Activated CD4-positive, alpha-beta T cell treated with anti-CD3 and anti-CD28 coated beads, Interleukin-2, amount 10 ng/mL, durations not matched to agents 24 days and 14 days (primary cell): ENCODE measurements at regions not wholly inside any gene's neighbourhood (a gene's known extent, or its start where the extent isn't known, plus 50 kb on each side); places are given as distances from the start of the nearest gene placed in this dataset.

Source experiments
- DNase-seq: peaks from one replicate; pipeline ENCODE4 v3.0.0; 2022
- H3K27ac Mint-ChIP-seq: one replicate; pipeline ENCODE4 v1.8.0; 2022; ENCODE audit warnings: mild to moderate bottlenecking, mixed read lengths
- H3K27me3 Mint-ChIP-seq: one replicate; pipeline ENCODE4 v1.8.0; 2022; ENCODE audit warnings: mixed read lengths
- H3K36me3 Mint-ChIP-seq: one replicate; pipeline ENCODE4 v1.8.0; 2022; ENCODE audit warnings: low read depth, mild to moderate bottlenecking, mixed read lengths
- H3K4me1 Mint-ChIP-seq: one replicate; pipeline ENCODE4 v1.8.0; 2021; ENCODE audit warnings: mixed read lengths
- H3K4me3 Mint-ChIP-seq: one replicate; pipeline ENCODE4 v1.8.0; 2022; ENCODE audit warnings: mild to moderate bottlenecking, moderate library complexity, mixed read lengths
- H3K9me3 Mint-ChIP-seq: one replicate; pipeline ENCODE4 v1.8.0; 2021; ENCODE audit warnings: mixed read lengths
- intact Hi-C: fragments of 100-400 bp; cut with micrococcal nuclease; formaldehyde crosslinking; loops from one replicate; pipeline ENCODE4 v1.15.1; 2023

DNA sequence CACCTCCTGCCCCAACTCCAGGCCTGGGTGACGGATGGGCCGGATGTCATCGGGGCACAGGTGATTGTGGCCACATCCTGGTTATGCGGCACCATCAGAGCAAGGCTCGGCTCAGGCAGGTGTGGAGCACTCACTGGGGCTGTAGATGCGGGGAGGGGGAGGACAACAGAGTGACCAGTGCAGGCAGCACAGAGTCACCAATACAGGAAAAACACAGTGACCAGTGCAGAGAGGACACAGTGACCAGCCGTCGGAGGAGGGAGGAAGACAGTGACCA, 209.1 kb downstream of the BRD1 start:
- Mint-ChIP-seq H3K27ac (no peak overlapping the region), H3K4me3 (no peak overlapping the region), H3K27me3 (no peaks in the 10 kb centered on the region), H3K9me3 (no peaks in the 10 kb centered on the region), H3K36me3 (peaks cover 9% of the 10 kb centered on the region), H3K4me1 (no peaks in the 10 kb centered on the region)
- DNase-seq = no peak
- intact Hi-C loops = no loop called here

DNA sequence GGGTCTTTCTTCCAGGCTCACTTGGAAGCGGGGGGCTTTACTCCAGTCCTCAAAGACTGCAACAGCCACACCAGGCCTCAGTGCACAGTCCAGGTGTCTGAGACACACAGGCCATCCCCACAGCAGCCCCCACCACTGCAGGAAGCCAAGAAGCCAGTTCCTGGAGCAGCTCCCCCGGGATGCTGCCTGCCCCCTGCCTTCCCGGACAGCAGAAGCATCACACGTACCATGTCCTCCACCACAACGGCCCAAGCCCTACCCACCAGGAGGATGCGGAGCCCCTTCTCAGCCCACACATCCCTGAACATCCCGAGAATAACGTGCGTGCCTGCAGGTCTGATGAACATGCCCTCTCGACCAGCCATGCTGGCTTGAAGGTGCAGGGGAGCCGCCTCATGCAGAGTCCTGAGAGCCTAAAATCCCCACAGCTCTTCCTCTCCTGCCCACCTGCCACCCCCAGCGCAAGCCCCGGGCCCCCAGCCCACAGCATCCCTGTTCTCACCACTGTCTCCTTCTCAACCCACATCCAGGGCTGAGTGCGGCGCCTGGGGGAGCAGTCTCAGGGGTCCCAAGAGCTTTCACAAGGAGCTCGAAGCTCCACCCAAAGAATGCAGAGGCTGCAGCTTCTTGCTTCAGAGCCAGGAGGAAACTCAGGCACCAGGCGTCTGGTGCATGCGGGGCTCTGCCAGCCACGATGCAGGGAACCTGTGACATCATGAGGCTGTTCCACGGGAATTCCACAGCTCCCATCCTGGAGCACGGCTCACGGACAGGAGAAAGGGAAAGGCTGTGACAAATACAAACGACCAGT, 209.6 kb downstream of the BRD1 start:
- Mint-ChIP-seq H3K4me1 (no peaks in the 10 kb centered on the region), H3K27me3 (no peaks in the 10 kb centered on the region), H3K9me3 (peaks cover 5% of the 10 kb centered on the region), H3K36me3 (peaks cover 15% of the 10 kb centered on the region), H3K27ac (no peak overlapping the region), H3K4me3 (no peak overlapping the region)
- DNase-seq = no peak
- intact Hi-C loops = no loop called here

DNA sequence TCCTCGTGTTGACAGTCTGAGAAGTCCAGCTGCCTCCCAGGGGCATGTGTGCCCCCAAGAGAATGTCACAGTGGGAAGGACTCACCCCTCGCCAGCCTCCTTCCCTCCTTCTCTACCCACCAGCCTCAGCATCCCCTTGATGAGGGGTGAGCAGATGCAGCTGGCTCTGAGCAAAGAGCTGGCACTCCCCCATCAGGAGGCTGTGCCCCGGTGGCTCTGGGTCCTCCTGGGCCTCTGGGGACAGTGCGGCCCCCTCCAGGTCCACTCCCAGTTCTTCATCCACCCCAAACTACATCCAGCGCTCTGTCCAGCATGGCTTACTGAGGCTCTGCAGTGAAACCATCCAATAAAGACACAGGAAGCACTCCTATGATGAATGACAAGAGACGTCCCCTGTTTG, 210.4 kb downstream of the BRD1 start:
- Mint-ChIP-seq H3K27me3 (no peaks in the 10 kb centered on the region), H3K9me3 (peaks cover 10% of the 10 kb centered on the region), H3K4me3 (no peak overlapping the region), H3K36me3 (peaks cover 20% of the 10 kb centered on the region), H3K4me1 (no peaks in the 10 kb centered on the region), H3K27ac (no peak overlapping the region)
- intact Hi-C loops = no loop called here
- no peak for DNase-seq

DNA sequence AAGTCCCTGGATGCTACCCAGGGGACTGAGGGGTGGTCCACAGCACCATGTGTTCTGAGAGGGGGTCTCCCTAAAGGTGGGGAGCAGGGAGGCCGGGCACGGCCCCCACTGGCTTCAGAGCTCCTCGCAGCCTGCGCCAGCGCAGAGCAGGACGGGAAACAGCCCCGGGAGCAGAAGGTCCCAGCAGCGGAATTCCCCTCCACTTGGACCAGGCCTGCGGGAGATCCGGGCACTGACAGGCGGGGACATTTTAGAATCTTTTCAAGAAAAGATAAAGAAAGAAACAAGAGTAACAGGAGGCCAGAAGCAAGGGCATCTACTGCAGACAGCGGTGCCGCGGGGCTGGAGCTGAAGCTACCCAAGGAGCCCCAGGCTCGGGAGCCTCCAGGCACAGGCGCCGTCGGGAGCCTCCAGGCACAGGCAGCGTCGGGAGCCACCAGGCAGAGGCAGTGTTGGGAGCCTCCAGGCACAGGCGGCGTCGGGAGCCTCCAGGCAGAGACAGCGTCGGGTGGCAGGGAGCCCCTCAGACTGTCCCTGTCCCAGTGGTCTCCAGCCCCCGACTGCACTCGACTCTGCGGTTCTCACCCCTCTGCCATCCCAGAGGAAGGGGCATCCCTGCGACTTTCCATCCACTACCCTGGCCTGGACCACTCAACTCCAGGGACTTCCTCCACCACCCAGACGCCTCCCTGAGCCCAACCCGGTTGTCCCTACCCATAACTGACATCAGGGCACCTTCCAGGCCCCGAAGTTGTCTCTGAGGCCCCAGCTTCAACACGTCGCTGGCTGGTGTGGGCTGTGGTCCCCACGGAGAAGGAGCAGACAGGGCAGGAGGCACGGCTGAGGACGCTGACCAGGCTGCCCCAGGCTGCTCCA, 211.1 kb downstream of the BRD1 start:
- peaks cover 21% of the 10 kb centered on the region for H3K36me3 Mint-ChIP-seq
- no peak overlapping the region for H3K4me3 Mint-ChIP-seq
- intact Hi-C loops = no loop called here
- H3K4me1 Mint-ChIP-seq = no peaks in the 10 kb centered on the region
- H3K27ac Mint-ChIP-seq = no peak overlapping the region
- no peaks in the 10 kb centered on the region for H3K27me3 Mint-ChIP-seq
- DNase-seq = no peak
- peaks cover 10% of the 10 kb centered on the region for H3K9me3 Mint-ChIP-seq

DNA sequence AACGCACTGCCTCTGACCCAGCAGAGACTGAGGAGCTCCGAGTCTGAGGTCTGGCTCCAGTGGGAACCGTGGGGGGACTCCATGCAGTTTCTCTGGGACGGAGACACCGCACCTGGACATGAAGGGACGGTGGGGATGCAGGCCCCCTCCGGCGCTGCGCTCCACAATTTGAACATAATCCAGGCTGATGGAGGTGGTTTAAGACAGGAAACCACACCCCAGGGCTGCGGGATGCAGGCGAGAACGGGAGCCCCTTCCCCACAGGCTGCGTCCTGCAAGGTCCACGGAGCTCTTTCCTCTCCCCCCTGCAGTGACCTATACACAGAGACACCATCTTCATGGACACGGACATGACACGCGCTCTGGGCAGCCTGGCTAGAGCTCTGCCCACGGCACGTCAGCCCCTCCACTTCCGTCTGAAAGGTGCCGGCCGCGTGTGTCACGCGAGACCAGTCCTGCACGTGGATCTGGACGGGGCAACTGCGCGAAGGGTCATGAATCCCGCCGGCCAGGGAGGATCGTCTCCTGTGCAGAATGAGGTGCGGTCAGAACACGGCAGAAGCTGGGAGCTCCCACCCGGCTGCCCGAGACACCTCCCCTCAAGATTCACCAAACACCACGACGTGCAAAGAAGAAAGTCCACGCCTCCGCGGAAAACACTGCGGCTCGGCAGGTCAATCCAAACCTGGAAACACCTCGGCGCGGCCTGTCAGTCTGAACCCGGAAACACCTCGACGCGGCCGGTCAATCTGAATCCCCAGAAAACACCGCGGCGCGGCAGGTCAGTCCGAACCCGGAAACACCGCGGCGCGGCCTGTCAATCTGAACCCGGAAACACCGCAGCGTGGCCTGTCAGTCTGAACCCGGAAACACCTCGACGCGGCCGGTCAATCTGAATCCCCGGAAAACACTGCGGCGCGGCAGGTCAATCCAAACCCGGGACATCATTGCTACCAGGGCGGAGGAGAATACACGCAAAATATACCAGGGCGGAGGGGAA, 212.4 kb downstream of the BRD1 start:
- intact Hi-C loops = no loop called here
- no peaks in the 10 kb centered on the region for H3K27me3 Mint-ChIP-seq
- H3K9me3 Mint-ChIP-seq = peaks cover 10% of the 10 kb centered on the region
- no peak overlapping the region for H3K27ac Mint-ChIP-seq
- no peak for DNase-seq
- H3K4me1 Mint-ChIP-seq = no peaks in the 10 kb centered on the region
- H3K4me3 Mint-ChIP-seq = no peak overlapping the region
- H3K36me3 Mint-ChIP-seq = peaks cover 26% of the 10 kb centered on the region

DNA sequence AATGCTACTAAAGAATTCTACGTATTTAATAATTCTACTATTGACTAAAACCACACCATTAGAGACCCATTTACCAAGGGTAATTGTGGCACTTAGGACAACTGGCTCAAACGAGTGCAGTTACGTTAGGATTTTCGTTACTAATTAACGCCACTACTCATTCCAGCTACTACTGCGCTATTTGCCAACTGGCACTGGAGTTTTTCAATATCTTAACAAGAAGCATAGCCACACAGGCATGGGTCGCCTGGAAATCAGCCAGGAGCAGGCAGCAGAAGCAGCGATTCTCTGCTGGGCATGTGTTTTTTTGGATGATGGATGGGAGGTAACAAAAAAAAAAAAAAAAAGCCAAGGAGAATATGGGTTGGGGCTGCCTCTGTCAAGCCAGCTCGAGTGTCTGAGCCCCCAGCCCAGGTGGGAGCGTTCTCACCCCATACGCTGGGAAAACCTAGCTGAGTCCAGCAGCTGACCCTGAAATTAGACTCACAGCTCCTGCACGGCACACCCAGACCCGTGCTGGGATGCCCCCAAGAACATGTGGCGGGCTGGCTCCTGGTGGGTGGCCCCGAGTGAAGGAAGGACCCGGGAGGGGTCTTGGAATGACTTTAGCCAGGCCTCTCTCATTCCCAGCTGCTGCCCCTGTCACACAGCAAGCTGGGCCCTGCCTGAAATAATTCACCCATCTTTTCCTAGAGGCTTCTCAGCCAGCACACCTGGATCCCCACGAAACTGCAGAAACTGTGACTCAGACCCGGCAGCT, 214.0 kb downstream of the BRD1 start:
- Mint-ChIP-seq H3K36me3 (peaks cover 27% of the 10 kb centered on the region), H3K4me1 (no peaks in the 10 kb centered on the region), H3K9me3 (peaks cover 10% of the 10 kb centered on the region), H3K4me3 (no peak overlapping the region), H3K27me3 (no peaks in the 10 kb centered on the region), H3K27ac (no peak overlapping the region)
- intact Hi-C loops = no loop called here
- no peak for DNase-seq

DNA sequence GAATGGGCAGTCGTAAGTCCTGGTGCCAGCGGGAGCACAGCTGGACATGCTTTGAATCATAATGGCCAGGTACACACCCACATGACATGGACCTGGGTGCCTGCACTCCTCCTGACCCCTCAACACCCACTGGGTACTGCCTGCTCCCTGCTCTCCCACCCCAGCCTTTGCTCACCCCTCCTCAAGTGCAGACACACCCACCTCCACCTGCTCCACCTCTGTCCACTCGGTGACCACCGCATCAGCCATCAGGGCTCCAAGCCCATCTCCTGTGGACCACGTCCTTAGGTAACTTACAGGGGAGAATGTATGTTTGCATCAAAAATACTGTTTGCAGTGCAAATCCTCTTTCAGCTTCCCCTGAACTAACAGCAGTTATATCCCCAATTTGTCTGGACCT, 214.6 kb downstream of the BRD1 start:
- Mint-ChIP-seq H3K9me3 (peaks cover 10% of the 10 kb centered on the region), H3K27me3 (no peaks in the 10 kb centered on the region), H3K36me3 (peaks cover 32% of the 10 kb centered on the region), H3K4me1 (no peaks in the 10 kb centered on the region), H3K4me3 (no peak overlapping the region), H3K27ac (no peak overlapping the region)
- no peak for DNase-seq
- intact Hi-C loops = no loop called here

DNA sequence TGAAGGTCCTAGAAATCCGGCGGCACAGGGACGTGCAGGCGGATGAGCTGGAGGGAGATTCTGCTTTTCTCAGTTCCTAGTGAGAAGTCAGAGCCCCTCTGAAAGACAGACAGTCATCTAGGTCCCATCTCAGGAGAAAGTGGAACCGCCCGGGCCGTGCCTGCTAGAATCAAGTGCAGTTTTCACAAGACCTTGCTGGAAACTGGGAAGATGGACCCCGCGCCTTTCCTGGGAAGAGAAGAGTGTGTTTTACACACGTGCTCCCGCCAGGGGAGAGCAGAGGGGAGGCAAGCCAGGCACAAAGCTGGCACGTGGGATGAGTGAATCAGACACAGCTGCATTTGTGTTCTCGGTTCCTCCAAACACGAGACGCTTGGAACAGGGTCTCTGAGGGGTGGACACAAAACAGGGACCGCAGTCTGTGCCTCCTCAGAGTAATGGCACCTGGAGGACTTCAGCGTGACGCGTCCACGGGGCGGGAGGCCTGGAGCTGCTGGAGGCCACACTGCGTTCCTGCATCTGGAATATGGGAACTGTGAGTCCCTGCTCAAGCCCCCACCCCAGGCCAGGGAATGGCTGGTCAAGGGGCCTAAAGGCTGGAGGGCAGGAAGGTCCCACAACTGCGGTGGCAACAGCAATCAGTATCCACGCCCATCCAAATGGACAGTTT, 218.3 kb downstream of the BRD1 start:
- H3K9me3 Mint-ChIP-seq = peaks cover 17% of the 10 kb centered on the region
- no peak overlapping the region for H3K4me3 Mint-ChIP-seq
- DNase-seq = no peak
- intact Hi-C loops = no loop called here
- H3K4me1 Mint-ChIP-seq = no peaks in the 10 kb centered on the region
- H3K36me3 Mint-ChIP-seq = peaks cover 42% of the 10 kb centered on the region
- no peak overlapping the region for H3K27ac Mint-ChIP-seq
- no peaks in the 10 kb centered on the region for H3K27me3 Mint-ChIP-seq

DNA sequence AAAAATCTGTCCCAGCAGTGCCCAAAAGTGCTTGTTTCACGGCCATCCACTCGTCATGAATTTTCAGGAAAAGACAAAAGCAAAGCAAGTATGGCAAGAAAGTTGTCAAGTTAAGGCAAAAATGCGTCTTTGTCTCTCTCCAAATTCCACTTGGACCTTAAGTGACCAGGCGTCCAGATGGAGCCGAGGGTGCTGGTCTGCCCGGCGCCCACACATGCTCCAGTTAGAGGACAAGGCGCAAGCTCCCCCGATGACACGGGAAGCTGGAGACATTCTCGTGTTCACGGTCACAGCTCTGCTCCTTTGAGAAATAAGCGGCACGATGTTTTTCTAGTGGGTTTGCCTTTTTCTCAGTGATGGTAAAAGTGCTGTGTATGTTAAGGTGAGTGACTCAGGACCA, 219.0 kb downstream of the BRD1 start:
- H3K36me3 Mint-ChIP-seq = peaks cover 40% of the 10 kb centered on the region

DNA sequence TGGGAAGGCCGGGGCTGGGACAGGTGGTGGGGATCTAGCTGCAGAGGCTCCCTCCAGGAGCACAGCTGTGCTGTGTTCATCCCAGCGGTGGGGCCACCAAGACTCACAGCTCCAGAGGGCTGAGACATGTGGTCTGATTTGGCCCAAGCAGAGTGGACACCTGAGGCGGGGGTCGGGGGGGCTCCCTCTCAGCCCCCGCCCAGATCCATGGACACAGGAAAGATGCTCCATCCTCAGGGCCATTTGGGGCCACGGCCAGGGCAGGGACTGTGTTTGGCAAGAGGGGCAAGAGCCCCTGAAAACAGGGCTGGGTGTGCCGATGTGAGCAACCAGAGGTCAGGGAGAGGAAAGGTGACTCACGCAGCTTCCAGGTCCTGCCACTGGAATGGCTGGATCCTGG, 219.4 kb downstream of the BRD1 start:
- H3K4me1 Mint-ChIP-seq = no peaks in the 10 kb centered on the region
- H3K27ac Mint-ChIP-seq = no peak overlapping the region
- H3K27me3 Mint-ChIP-seq = no peaks in the 10 kb centered on the region
- intact Hi-C loops = no loop called here
- peaks cover 39% of the 10 kb centered on the region for H3K36me3 Mint-ChIP-seq
- no peak for DNase-seq
- H3K4me3 Mint-ChIP-seq = no peak overlapping the region
- peaks cover 14% of the 10 kb centered on the region for H3K9me3 Mint-ChIP-seq

More for the DNA sequence above, 219.0 kb downstream of the BRD1 start:
- DNase-seq = no peak
- no peaks in the 10 kb centered on the region for H3K27me3 Mint-ChIP-seq
- no peak overlapping the region for H3K27ac Mint-ChIP-seq
- H3K4me3 Mint-ChIP-seq = no peak overlapping the region
- intact Hi-C loops = no loop called here
- no peaks in the 10 kb centered on the region for H3K4me1 Mint-ChIP-seq
- H3K9me3 Mint-ChIP-seq = peaks cover 17% of the 10 kb centered on the region

DNA sequence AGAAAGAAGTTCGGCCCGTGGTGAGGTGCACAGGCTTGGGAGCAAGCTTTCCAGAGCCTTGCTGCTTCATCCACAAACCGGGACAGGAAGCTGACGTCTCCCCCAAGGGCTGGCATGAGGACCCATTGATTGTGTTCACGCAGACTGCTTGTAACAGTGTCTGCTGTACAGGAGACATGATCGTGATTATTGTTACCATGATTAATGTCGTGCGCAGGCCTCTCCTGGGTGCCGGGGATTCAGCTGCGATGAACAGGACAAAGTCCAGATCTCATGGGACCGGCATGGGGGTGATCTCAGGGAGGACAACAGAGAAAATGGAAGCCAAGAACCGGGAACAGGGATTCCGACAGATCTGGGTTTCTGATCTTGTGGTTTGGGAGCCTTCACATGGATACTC, 219.9 kb downstream of the BRD1 start:
- H3K4me3 Mint-ChIP-seq = no peak overlapping the region
- intact Hi-C loops = no loop called here
- no peak overlapping the region for H3K27ac Mint-ChIP-seq
- H3K27me3 Mint-ChIP-seq = no peaks in the 10 kb centered on the region
- DNase-seq = no peak
- H3K36me3 Mint-ChIP-seq = peaks cover 35% of the 10 kb centered on the region
- H3K9me3 Mint-ChIP-seq = peaks cover 10% of the 10 kb centered on the region
- no peaks in the 10 kb centered on the region for H3K4me1 Mint-ChIP-seq

DNA sequence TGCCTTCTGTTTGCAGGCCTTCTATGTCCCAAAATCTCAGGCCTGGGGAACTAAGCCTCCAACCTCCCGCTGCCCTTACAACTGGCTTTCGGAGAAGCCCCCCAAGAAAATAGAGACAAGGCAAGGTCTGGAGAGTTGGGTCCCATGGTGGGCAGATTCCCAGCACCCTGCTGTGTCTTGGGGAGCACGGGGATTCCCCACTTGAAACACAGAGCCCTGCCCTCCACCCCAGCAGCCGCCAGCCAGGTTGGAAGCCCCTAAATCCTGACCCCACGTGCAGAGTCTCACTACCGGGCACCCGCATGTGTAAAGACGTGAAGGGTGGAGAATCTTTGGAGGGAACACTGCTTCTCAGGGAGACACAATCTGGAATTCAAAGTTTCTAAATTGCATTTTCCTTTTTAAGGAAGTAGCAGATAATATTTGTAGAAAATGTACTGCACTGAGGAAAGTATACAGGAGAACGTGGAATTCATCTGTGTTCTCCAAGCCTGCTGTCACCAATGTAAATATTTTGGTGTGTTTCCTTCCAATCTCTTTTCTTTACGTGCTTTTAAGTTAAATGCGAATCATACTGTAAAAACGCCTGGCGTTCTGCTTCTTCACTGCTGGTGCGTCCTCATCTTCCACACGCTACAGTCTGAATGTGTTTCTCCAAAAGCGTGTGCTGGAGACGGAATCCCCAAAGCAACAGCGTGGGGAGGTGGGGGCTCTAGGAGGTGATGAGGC, 220.9 kb downstream of the BRD1 start:
- intact Hi-C loops = no loop called here
- Mint-ChIP-seq H3K27ac (no peak overlapping the region), H3K4me3 (no peak overlapping the region), H3K27me3 (no peaks in the 10 kb centered on the region), H3K36me3 (peaks cover 31% of the 10 kb centered on the region), H3K4me1 (no peaks in the 10 kb centered on the region), H3K9me3 (peaks cover 8% of the 10 kb centered on the region)
- no peak for DNase-seq
